ENCODE measurements at regions not wholly inside any gene's neighbourhood (a gene's known extent, or its start where the extent isn't known, plus 50 kb on each side); places are given as distances from the start of the nearest gene placed in this dataset.

- no peak overlapping the region for H3K4me3 ChIP-seq (ENCODE audit: low read depth, low read length)
- ChIA-PET POLR2A (no interaction called here), CTCF (interaction anchor here (1.0 to 1.1 kb wide), 2 partner anchors 11 to 299 kb away, joined by 3 read pairs; no protein-coding TSS in a partner anchor)
- TF ChIP-seq CTCF (IDR thresholded peaks at IDR 0.05; ENCODE audit: insufficient read depth, low read depth, low read length), result no peak
- H3K36me3 ChIP-seq (ENCODE audit: control insufficient read depth, insufficient read depth, low read length), result no peaks in the 10 kb centered on the region
- DNase-seq (ENCODE audit: low read depth), result no peak
- no peaks in the 10 kb centered on the region for H3K27me3 ChIP-seq (ENCODE audit: control insufficient read depth, insufficient read depth, low read length)
These were observed 160.6 kb downstream of the TANC2 start for GRCh38 chr17:63126607-63127006.

GRCh38 chr17:63132459-63132911 lies 166.4 kb downstream of the TANC2 start:
- TF ChIP-seq CTCF (IDR thresholded peaks at IDR 0.05; ENCODE audit: insufficient read depth, low read depth, low read length), result no peak
- DNase-seq (ENCODE audit: low read depth), result no peak
- CTCF ChIA-PET, result interaction anchor here (1.1 kb wide), 1 partner anchor 275 kb away, joined by 3 read pairs; no protein-coding TSS in a partner anchor
- Histone ChIP-seq H3K4me3 (ENCODE audit: low read depth, low read length) (no peak overlapping the region), H3K27me3 (ENCODE audit: control insufficient read depth, insufficient read depth, low read length) (no peaks in the 10 kb centered on the region), H3K36me3 (ENCODE audit: control insufficient read depth, insufficient read depth, low read length) (no peaks in the 10 kb centered on the region)
- POLR2A ChIA-PET, result no interaction called here

DNA sequence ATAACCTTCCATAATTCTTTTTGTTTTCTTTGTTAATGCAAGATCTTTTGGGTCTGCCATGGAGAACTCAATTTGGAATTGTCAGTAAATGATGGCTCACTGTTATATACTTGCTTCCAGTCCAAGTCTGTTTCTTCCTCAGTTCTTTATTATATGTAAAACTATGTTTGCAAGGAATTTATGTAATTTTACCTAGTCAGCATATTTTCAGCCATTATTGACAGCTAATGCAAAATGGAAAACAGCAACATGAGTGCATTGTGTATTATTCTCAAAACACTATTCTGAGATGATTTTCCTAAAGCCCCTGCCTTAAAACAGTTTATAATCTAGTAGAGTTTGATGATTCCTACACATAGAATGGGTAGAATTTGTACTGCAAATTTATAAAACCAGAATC lies 167.5 kb downstream of the TANC2 start:
- Histone ChIP-seq H3K4me3 (ENCODE audit: low read depth, low read length) (no peak overlapping the region), H3K27me3 (ENCODE audit: control insufficient read depth, insufficient read depth, low read length) (no peaks in the 10 kb centered on the region), H3K36me3 (ENCODE audit: control insufficient read depth, insufficient read depth, low read length) (no peaks in the 10 kb centered on the region)
- DNase-seq (ENCODE audit: low read depth), result no peak
- ChIA-PET POLR2A (no interaction called here), CTCF (interaction anchor here (1.1 kb wide), 1 partner anchor 274 kb away, joined by 3 read pairs; no protein-coding TSS in a partner anchor)
- no peak for TF ChIP-seq CTCF (IDR thresholded peaks at IDR 0.05; ENCODE audit: insufficient read depth, low read depth, low read length)

GRCh38 chr17:63134867-63135266 lies 168.8 kb downstream of the TANC2 start:
- DNase-seq (ENCODE audit: low read depth), result no peak
- CTCF ChIA-PET, result no interaction called here
- no peaks in the 10 kb centered on the region for H3K27me3 ChIP-seq (ENCODE audit: control insufficient read depth, insufficient read depth, low read length)
- H3K36me3 ChIP-seq (ENCODE audit: control insufficient read depth, insufficient read depth, low read length), result no peaks in the 10 kb centered on the region
- TF ChIP-seq CTCF (IDR thresholded peaks at IDR 0.05; ENCODE audit: insufficient read depth, low read depth, low read length), result no peak
- POLR2A ChIA-PET, result interaction anchor here (0.6 kb wide), 1 partner anchor 627 kb away, joined by 11 read pairs; no protein-coding TSS in a partner anchor
- no peak overlapping the region for H3K4me3 ChIP-seq (ENCODE audit: low read depth, low read length)

- Histone ChIP-seq H3K27me3 (ENCODE audit: control insufficient read depth, insufficient read depth, low read length) (no peaks in the 10 kb centered on the region), H3K36me3 (ENCODE audit: control insufficient read depth, insufficient read depth, low read length) (no peaks in the 10 kb centered on the region), H3K4me3 (ENCODE audit: low read depth, low read length) (no peak overlapping the region)
- CTCF ChIA-PET, result no interaction called here
- no peak for TF ChIP-seq CTCF (IDR thresholded peaks at IDR 0.05; ENCODE audit: insufficient read depth, low read depth, low read length)
- POLR2A ChIA-PET, result no interaction called here
- no peak for DNase-seq (ENCODE audit: low read depth)
These were observed 170.5 kb downstream of the TANC2 start for GRCh38 chr17:63136369-63137012.

Measured in BJ (cell line).